ENCODE measurements at regions not wholly inside any gene's neighbourhood (a gene's known extent, or its start where the extent isn't known, plus 50 kb on each side); places are given as distances from the start of the nearest gene placed in this dataset.
"Not testable (repeated sequence)": the region's sequence is repeated elsewhere in the genome, so short reads cannot be mapped to it uniquely, and the experiment has no call there.

DNA sequence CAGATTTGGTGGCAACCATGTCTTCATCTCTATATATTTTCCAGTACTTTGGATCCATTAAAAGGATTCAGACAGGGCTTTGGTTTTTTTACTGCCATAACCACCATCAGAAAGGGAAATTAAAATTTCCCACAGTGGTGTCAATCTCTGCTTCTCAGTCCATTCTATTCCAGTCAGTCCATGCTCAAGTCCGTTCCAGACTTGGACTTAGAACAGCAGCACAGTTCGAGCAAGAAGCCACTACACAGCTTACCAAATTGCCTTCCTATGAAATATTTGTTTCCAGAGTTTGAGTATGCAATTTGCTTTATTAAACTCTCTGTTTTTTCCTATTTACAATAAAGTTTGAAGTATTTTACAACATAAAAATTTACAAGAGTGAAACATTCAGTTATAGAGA is 306.5 kb upstream of the GULP1 start:
- peak; percentile 67 for ATAC-seq
- no peak for DNase-seq (ENCODE audit: low spot score)

DNA sequence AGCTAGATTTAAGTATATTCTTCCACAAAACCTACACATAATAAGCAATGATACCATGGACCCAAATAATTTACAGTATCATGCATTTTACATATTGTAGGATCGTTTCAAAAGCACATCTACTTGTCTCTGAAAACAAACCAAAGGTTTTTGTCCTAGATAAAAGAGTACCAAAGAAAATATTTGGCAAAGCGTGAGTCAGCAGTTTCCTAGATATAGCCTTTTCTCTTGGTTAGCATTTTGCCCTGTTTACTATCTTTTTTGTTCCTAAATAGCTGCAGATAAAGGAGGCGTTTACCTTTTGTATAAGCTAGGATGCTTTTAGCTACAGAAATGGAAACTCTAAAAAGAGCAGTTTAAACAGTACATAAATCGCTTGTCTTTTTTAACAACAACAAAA is 305.8 kb upstream of the GULP1 start:
- no peak for DNase-seq (ENCODE audit: low spot score)
- ATAC-seq = peak; percentile 77

DNA sequence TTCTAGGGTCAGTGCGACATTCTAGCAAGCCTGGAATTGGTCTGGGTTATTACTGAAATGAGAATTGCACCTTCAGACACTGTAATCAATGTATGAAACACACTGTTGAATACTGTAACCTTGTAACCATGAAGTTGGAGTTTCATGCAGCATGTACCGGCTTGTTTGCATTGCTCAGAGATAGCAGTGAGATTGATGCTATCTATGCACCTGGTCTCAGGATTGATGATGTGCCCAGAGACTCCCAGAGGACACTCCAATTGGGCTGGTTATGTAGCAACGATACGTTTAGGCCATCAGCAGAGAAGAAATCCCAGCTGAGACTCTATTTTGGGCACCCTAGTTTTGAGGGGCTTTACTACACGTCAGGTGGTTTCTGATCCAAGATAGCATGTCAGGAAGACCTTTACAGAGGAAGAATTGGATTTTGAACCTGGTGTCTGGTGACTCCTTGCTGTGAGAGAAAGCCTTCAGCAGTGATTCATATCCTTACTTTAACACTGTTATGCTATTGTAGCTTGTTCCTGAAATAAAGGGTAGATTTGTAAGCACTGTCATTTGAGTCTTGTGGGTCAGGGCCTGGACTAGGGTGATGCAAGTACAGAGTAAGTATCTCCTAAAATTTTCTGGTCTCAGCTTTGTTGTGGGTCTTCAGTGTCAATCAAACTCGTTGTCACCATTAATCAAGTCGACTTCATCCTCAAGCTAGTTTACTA is 305.1 kb upstream of the GULP1 start:
- DNase-seq (ENCODE audit: low spot score) (no peak), ATAC-seq (peak; percentile 40)

DNA sequence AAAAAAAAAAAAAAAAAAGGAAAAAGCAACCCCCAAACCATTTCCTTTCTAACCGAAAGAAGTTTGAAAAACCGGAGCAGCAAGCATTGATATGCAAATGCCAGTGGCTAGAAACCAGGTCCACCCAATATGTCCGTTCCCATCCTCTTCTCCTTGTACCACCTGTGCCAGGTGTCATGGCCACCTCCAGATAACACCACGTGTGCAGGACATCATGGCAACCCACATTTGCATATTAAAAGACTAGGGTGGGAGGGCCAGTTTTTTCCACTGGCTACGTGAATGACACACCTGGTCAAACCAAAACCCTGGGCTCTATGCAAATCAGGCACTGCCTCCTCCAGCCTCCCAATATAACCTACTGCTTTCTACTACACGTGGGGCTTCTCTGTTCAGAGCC is 303.3 kb upstream of the GULP1 start:
- ATAC-seq (no peak), DNase-seq (ENCODE audit: low spot score) (no peak)

DNA sequence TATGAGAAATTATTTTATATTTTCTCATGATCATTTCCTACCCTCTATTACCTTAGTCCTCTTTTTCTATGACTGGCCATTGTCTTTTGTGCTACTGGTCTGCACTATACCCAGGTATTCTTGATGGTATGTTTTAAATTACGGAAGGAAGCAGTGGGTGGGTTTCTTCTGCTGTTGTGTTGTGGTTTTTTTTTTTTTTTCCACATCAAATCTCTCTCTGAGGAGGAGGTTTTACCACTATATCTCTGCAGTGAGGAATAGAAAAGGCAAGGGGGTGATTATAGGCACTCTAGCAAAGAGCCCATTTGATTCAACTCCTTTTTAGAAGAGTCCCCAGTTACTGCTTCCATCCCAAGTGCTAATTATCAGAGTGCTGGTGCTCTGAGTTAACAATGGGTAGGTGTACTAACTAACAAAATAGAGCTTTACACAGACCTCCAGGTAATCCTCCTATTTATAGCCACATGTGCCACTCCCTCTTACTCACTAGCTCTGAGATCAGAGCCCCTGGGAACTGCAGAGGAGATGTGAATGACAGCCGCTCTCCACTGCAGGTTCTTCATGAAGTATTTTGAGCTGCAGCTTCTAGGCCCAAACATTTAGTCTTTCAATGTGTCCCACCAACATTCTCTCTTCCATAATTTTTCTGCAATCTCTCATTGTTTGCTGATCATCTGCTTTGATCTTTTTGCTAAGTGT is 301.6 kb upstream of the GULP1 start:
- DNase-seq (ENCODE audit: low spot score) = no peak
- ATAC-seq = no peak

DNA sequence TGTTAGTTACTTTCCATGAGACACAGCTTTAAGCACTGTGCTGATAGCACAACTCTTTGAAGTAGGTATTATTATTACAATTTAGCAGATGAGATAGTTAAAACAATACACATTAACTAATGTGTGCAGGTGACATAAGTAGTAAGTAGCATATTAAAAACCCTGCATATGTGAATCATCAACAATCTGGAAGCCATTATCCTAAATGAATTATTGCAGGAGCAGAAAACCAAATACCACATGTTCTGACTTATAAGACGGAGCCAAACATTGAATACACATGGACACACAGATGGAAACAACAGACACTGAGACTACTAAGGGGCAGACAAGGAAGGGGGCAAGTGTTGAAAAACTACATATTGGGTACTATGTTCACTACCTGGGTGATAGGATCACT is 300.3 kb upstream of the GULP1 start:
- no peak for DNase-seq (ENCODE audit: low spot score)
- ATAC-seq = no peak

DNA sequence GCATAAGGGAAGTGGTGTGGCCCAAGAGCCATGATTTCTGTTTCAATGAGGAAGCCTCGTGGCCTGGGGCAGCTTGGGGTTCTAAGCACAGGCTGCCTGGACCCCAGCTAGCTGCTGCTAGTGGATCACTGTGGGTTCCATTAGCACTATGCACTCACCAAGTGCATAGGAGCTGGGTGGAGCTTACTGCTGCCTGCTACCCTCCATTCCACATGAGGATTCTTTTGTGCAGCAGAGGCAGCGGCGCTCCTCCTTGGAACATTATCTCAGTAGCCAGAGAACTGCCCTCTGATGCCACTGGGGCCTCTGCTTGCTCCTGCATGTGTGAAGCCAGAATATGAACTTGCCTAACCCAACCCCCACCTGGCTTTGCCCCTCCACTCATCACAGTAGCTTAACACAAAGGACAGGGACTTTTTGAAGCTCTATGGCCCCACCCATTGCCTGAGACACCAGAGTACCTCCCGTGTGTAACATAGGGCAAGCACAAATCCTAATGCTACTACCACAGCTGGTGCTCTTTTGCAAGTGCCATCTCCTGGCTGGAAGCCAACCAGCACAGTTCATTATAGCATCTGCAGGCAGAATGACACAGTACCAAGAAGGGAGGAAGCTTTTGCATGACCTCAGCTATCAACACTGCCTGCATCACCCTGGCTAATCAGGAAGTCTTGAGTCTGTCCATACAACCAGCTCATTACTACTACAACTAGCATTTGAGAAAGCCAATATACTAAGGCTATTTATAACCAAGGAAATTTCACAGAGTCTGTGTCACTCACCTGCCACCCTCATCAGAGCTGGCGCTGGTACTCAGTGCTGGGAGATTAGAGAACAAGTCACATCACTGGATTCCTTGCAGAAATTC is 297.0 kb upstream of the GULP1 start:
- peak; percentile 38 for ATAC-seq

DNA sequence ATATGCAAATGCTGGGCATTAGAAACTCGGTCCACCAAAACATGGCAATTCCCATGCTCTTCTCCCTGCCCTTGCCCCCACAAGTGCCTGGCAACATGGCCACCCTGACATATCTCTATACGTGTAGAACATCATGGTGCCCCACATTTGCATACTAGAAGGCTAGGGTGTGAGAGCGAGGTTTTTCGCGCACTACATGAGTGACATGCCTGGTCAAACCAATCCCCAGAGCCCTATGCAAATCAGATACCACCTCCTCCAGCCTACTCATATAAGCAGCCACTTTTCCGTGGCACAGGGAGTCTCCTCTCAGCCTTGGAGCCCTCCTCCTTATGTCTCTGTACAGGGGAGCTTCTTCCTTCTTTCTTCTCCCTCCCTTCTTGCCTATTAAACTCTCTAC is 296.1 kb upstream of the GULP1 start:
- DNase-seq (ENCODE audit: low spot score) (no peak), ATAC-seq (no peak)

More for the DNA sequence above, 297.0 kb upstream of the GULP1 start:
- DNase-seq (ENCODE audit: low spot score) = peak; percentile 48

DNA sequence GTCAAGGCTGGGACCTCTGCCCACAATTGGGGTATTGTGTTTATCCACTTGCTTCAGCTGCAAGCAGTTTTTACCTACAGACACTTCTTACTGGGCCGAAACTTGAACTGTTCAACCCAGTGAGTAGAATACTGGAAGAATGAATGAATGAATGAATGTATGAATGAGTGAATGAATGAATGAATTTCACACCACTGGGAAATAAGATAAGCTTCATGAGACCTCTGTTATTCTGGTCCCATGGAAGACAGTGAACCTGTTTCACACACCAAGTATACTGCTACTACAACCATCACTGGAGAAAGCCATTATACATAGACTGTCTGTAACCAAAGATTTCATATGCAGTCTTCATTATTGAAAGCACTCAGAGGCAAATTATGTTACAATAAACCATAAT is 295.0 kb upstream of the GULP1 start:
- ATAC-seq (no peak), DNase-seq (ENCODE audit: low spot score) (no peak)

DNA sequence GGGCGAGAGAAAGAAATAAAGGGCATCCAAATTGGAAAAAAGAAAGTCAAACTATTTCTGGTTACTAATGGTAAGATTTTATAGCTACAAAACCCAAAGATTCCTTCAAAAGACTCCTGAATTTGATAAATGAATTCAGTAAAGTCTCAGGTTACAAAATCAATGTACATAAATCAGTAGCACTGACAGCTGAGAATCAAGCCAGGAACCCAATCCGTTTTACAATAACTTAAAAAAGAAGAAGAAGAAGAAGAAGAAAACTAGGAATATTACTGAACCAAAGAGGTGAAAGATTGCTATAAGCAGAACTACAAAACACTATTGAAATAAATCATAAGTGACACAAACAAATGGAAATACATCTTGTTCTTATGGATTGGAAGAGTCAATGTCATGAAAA is 291.5 kb upstream of the GULP1 start:
- no peak for ATAC-seq
- DNase-seq (ENCODE audit: low spot score) = no peak

DNA sequence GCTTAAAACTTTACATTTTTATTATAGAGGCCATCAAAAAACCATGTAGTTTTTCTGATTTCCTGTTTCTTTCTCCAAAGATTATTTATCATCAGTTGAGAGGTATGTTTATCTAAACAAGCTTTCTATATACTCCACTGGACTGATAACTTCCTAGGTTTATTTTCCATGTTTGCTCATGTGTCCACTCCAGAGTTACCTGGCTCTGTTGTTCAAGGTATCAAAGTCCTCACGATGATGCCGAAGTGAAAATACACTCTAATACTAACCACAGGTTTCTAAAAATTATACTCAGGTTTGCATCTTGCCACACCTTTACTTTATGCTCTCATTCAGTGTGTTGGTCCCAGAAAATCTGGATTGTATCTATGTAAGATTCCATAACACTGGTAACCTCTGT is 287.9 kb upstream of the GULP1 start:
- peak; percentile 88 for ATAC-seq
- no peak for DNase-seq (ENCODE audit: low spot score)

DNA sequence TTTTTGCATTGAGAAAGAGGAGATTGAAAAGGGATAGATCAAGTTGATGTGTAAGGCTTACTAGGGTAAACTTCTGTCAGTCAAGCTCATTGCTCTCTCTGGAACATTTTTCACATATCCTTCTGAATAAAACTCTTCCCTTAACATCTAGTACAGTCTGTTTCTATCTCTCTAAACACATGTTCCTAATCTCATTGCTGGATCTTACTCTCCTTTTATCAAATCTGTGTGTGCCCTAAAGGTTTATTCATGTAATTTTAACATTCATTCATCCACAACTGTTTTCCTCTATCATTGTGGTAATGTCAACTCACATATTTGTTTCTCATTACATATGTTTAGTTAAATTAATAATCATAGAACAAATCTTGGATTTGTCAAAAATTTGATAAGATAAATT is 277.9 kb upstream of the GULP1 start:
- DNase-seq (ENCODE audit: low spot score) (no peak), ATAC-seq (no peak)

DNA sequence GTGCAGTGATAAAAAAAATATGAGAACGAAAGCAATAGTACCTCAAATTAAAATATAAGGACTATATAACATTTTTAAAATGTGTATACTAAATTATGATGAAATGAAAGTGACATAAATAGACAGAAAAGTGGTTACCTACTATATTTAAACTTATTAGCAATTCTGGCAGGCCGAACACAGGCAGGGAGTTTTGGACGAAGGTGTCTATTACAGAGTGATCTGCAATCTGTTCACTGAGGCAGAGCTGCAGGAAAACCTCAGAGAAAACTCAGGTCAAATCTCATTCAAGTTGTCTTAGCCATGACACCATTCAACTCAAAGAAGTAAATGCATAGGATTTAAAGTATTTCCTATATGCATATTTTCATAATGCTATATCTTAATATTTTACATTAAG is 274.8 kb upstream of the GULP1 start:
- ATAC-seq = no peak
- no peak for DNase-seq (ENCODE audit: low spot score)

DNA sequence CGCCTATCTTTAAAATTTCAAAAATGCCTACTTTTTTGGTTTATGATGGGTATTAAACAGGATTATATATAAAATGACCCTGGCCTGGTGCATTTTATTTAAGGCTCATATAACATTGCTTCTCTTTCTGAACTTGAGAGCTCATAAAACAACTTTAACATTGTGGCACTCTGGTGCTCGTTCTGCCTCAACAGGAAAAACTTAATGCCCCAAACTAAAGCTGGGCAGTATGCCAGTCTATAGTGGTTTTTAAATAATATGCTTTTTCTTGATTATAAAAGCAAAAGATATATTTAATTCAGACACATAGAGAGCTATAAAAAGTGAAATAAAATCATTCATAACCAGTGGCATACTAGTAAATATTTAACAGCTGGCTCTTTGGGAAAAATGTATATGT is 269.3 kb upstream of the GULP1 start:
- no peak for DNase-seq (ENCODE audit: low spot score)
- ATAC-seq = no peak

DNA sequence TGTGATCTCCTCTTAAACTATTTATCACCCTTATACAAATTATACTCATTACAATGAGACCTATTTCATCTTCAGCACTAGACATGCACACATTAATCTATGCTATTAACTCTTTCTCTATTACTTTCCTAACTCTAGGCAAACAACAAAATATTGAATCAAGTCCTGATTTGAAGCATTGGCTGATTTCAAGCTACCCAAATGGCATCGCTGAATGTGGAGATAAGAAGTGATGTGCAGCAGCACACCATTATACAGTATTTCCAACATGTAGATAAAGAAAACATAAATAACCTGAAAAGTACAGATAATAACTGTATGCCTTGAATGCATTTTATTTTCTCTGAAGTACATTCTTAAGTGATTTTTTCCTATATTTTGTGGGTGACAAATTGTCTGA is 268.6 kb upstream of the GULP1 start:
- ATAC-seq (no peak), DNase-seq (ENCODE audit: low spot score) (no peak)

DNA sequence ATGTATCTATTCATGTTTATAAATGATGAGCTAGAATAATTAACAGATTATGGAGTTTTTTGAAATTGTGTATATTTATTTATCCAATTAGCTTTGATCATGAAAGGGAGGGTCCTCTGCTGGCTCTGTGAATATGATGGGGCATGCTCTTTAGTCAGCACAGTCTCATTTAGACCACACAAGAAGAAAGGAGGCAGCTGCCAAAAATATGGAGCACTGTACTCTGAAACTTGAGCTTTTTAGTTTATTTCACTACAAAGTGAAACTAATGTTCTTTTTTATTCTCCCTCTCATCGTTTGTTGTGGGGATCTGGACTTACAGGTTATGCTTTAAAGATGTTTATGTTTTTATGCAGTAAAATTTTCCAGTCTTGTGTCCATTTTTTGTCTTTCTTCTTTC is 266.9 kb upstream of the GULP1 start:
- no peak for ATAC-seq
- DNase-seq (ENCODE audit: low spot score) = no peak

DNA sequence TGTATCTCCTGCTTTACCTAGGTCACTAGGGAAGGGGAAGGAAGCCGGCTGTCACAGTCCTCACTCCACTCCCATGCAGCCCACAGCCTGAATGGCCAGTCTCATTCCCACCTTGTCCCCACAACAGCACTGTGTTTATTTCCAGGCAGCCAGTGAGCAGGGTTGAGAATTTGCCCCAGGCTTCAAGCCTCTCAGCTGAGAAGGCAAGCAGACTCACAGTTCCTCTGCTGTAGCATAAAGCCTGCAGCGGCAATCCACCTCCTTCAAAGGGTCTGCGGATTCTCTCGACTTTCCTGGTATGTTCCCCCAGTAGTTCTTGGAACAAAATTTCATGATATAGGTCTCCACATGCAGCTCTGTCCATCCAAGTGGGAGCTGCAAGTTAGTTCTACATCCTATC is 262.9 kb upstream of the GULP1 start:
- ATAC-seq = no peak
- DNase-seq (ENCODE audit: low spot score) = no peak

DNA sequence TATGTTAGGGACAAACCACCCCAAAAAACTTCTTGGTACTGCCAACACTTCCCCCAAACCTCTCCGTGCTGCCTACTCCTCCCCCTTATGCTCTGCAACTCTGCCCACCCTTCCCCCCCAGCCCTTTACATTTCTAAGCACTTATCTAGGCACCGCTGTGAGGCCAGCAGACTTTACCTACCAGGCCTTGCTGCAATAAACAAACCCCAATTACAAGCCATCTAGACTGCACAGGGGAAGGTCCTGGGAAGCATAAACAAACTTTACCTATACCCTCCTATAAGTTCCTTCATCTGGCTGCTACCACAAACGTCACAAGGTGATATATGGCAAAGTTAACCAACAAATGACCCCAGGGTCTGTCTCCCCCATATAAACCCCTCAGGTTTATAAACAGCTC is 259.4 kb upstream of the GULP1 start:
- ATAC-seq = no peak
- DNase-seq (ENCODE audit: low spot score) = no peak

DNA sequence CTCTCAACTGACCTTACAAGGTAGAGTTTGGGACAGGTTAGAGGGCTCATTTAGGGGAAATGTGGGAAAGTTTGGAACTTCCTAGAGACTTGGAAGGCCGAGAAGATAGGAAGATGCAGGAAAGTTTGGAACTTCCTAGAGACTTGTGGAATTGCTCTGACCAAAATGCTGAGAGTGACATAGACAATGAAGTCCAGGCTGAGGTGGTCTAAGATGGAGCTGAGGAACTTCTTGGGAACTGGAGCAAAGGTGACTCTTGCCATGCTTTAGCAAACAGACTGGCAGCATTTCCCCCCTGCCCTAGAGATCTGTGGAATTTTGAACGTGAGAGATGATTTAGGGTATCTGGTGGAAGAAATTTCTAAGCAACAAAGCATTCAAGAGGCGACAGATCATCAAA is 258.9 kb upstream of the GULP1 start:
- no peak for ATAC-seq
- no peak for DNase-seq (ENCODE audit: low spot score)

DNA sequence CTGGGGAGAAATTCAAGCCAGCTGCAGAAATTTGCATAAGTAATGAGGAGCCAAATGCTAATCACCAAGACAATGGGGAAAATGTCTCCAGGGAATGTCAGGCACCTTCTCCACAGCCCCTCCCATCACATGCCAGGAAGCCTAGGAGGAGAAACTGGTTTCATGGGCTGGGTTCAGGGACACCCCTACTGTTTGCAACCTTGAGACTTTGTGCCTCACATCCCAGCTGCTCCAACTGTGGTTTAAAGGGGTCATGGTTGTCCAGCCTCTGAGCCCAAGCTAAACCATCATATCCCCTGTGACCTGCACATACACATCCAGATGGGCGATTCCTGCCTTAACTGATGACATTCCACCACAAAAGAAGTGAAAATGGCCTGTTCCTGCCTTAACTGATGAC is 258.4 kb upstream of the GULP1 start:
- ATAC-seq; DNase-seq (ENCODE audit: low spot score): not testable (repeated sequence)

DNA sequence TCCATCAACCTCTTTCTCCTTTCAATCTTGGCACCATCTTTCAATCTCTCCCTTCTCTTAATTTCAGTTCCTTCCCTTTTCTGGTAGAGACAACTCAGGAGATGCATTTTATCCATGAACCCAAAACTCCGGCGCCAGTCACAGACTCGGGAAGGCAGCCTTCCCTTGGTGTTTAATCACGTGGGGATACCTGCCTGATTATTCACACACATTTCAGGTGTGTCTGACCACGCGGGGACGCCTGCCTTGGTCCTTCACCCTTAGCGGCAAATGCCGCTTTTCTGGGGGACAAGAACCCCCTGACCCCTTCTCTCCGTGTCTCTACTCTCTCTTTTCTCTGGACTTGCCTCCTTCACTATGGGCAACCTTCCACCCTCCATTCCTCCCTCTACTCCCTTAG is 257.6 kb upstream of the GULP1 start:
- ATAC-seq = not testable (repeated sequence)

DNA sequence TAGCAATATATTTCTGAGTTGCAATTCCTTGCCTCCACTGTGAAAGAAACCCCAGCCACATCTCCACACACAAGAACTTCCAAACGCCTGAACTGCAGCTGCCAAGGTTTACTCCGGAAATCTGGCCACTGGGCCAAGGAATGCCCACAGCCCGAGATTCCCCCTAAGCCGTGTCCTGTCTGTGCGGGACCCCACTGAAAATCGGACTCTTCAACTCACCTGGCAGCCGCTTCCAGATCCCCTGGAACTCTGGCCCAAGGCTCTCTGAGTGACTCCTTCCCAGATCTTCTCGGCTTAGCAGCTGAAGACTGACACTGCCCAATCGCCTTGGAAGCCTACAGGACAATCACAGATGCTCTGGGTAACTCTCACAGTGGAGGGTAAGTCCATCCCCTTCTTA is 256.3 kb upstream of the GULP1 start:
- DNase-seq (ENCODE audit: low spot score); ATAC-seq: not testable (repeated sequence)

More for the DNA sequence above, 257.6 kb upstream of the GULP1 start:
- DNase-seq (ENCODE audit: low spot score) = not testable (repeated sequence)
